Thyroid gland (tissue), 4 donors: ENCODE measurements at regions not wholly inside any gene's neighbourhood (a gene's known extent, or its start where the extent isn't known, plus 50 kb on each side); places are given as distances from the start of the nearest gene placed in this dataset. TPM values are rescaled to one million over a fixed set of nuclear protein-coding genes. Genes with fewer than 3 reads are reported as not detected.

ENCODE experiments used
- DNase-seq, 2 donors: peaks; one replicate each; pipeline ENCODE4 v3.0.0-alpha.2; 2019
- H3K27ac ChIP-seq, 3 donors: fragments of 200-600 bp; sonication (generic); 1 replicate in 2 of 3; 2 replicates in 1 of 3; pipeline ENCODE4 v1.5.1; 2016 to 2019; ENCODE audit warnings: mild to moderate bottlenecking in 1 of 3, moderate library complexity in 1 of 3
- H3K27me3 ChIP-seq: fragments of 200-600 bp; sonication (generic); one replicate; pipeline ENCODE4 v1.5.1; 2019
- H3K36me3 ChIP-seq, 2 donors: fragments of 200-600 bp; sonication (generic); one replicate each; pipeline ENCODE4 v1.5.1; 2016 to 2019
- H3K4me1 ChIP-seq, 2 donors: fragments of 200-600 bp; sonication (generic); one replicate each; pipeline ENCODE4 v1.5.1; 2017 to 2019
- H3K4me3 ChIP-seq, 3 donors: fragments of 200-600 bp; sonication (generic); replicated peaks in 1 of 3; 1 replicate in 2 of 3; 2 replicates in 1 of 3; pipeline ENCODE4 v1.5.1; 2016; ENCODE audit warnings: mild to moderate bottlenecking in 1 of 3
- H3K9me3 ChIP-seq: fragments of 200-600 bp; sonication (generic); one replicate; pipeline ENCODE4 v1.5.1; 2017
- POLR2A ChIP-seq, 2 donors: fragments of 450-650 bp; IDR thresholded peaks; one replicate each; pipeline ENCODE4 v1.6.1; 2017; ENCODE audit warnings: antibody characterized with exemption in 2 of 2, mild to moderate bottlenecking in 2 of 2, moderate library complexity in 1 of 2
- WGBS, 2 donors: methylation state at CpG; one replicate each; pipeline ENCODE4 v1.1.5; 2017; 5-methylcytosine and 5-hydroxymethylcytosine counted together
- intact Hi-C: fragments of 100-400 bp; cut with DNase I; formaldehyde crosslinking; loops from one replicate; pipeline ENCODE4 v1.15.1; 2023
- small RNA-seq: library from RNA; depleted of rRNA; stranded (forward); fragments of <200 nt; gene quantifications from one replicate; pipeline ENCODE3, GENCODE V24; 2016
- TF ChIP-seq, protein P1 (sequence below), 6 experiments: fragments of 200-600 bp in 3 of 6; fragments of 450-650 bp in 3 of 6; sonication (generic) in 3 of 6; IDR thresholded peaks; one replicate each; pipeline ENCODE4 v1.5.1; 2016 to 2019; ENCODE audit warnings: antibody characterized with exemption in 6 of 6, mild to moderate bottlenecking in 2 of 6, inconsistent platforms in 1 of 6, moderate library complexity in 1 of 6

DNA sequence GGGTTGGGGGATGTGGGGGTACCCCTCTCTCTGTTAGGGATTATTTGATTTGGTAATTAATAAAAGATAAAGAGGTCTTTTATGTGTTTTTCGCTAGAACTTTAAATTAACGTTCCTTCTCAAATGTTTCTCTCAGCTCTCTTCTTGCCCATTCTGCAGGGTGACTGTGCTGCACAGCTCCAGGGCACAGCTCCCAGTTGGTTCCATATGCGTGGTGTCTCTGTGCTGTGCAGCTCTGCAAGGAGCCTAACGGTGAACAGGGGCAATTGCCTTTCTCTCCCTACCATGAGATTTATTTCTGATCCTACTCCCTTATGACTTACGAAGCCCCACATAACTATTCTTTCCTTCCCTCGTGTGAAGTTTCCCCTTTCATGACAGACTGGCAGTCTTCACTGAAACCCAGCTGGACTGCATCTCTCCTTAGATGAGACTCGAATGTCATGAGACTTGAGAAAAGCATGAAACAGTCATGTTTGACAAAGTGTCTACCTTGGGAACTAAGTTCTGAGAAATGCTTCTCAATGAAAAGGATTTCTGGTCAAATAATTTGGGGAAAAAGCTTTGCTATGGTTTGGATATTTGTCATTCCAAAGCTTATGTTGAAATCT, 50.2 kb upstream of the SPRY1 start:
- H3K27me3 ChIP-seq: no peaks in the 10 kb centered on the region
- intact Hi-C loops: loop anchor here (10.0 kb wide), 1 partner anchor 308 kb away; no protein-coding TSS in a partner anchor
- H3K4me1 ChIP-seq: peaks cover 0 to 6% of the 10 kb centered on the region in 2 donors
- no peaks in the 10 kb centered on the region for H3K9me3 ChIP-seq
- no peak overlapping the region for H3K27ac ChIP-seq
- 76 to 86% methylated on average over 7 of the region's 7 CpGs for WGBS, 2 donors
- H3K4me3 ChIP-seq: no peak overlapping the region
- no peaks in the 10 kb centered on the region for H3K36me3 ChIP-seq
- TF ChIP-seq, protein P1, sequence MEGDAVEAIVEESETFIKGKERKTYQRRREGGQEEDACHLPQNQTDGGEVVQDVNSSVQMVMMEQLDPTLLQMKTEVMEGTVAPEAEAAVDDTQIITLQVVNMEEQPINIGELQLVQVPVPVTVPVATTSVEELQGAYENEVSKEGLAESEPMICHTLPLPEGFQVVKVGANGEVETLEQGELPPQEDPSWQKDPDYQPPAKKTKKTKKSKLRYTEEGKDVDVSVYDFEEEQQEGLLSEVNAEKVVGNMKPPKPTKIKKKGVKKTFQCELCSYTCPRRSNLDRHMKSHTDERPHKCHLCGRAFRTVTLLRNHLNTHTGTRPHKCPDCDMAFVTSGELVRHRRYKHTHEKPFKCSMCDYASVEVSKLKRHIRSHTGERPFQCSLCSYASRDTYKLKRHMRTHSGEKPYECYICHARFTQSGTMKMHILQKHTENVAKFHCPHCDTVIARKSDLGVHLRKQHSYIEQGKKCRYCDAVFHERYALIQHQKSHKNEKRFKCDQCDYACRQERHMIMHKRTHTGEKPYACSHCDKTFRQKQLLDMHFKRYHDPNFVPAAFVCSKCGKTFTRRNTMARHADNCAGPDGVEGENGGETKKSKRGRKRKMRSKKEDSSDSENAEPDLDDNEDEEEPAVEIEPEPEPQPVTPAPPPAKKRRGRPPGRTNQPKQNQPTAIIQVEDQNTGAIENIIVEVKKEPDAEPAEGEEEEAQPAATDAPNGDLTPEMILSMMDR (IDR thresholded peaks at IDR 0.05): no peak
- TF ChIP-seq POLR2A (IDR thresholded peaks at IDR 0.05): no peak
- DNase-seq: no peak

Small RNA genes lying in the stretch of these regions (small RNA-seq; reads per million reads assigned to genes)
- not detected for gene AC026402.1
